SK-N-SH (cell line): ENCODE measurements at regions not wholly inside any gene's neighbourhood (a gene's known extent, or its start where the extent isn't known, plus 50 kb on each side); places are given as distances from the start of the nearest gene placed in this dataset.
"Not testable (repeated sequence)": the region's sequence is repeated elsewhere in the genome, so short reads cannot be mapped to it uniquely, and the experiment has no call there.

Experiments
- ELF1 ChIP-seq: IDR thresholded peaks from 2 replicates; pipeline ENCODE4 v1.4.0; 2012
- EP300 ChIP-seq, 2 experiments: IDR thresholded peaks; 2 replicates each; pipeline versions ENCODE4 v1.4.0 to v1.6.1; 2012; ENCODE audit warnings: borderline replicate concordance in 1 of 2, low read depth in 1 of 2, low read length in 1 of 2
- JUND ChIP-seq: IDR thresholded peaks from 2 replicates; pipeline ENCODE4 v1.4.0; 2012
- POLR2AphosphoS5 ChIP-seq: IDR thresholded peaks from 2 replicates; pipeline ENCODE4 v1.6.1; 2012; ENCODE audit warnings: low read depth, low read length
- RFX5 ChIP-seq: IDR thresholded peaks from 2 replicates; pipeline ENCODE4 v1.6.1; 2012; ENCODE audit warnings: mild to moderate bottlenecking, improper control_type of control experiment, low read length
- SMC3 ChIP-seq: IDR thresholded peaks from 2 replicates; pipeline ENCODE4 v1.6.1; 2012; ENCODE audit warnings: low read depth, low read length, improper control_type of control experiment
- TAF1 ChIP-seq: IDR thresholded peaks from 2 replicates; pipeline ENCODE4 v1.6.1; 2012; ENCODE audit warnings: low read depth, mild to moderate bottlenecking, low read length, moderate library complexity, borderline replicate concordance
- TEAD4 ChIP-seq: IDR thresholded peaks from 2 replicates; pipeline ENCODE4 v1.4.0; 2012; ENCODE audit warnings: mild to moderate bottlenecking, borderline replicate concordance; ENCODE audit not compliant: insufficient read depth
- YY1 ChIP-seq: IDR thresholded peaks from 2 replicates; pipeline ENCODE4 v1.4.0; 2012; ENCODE audit warnings: low read depth, mild to moderate bottlenecking
- TF ChIP-seq, protein P1 (sequence below): fragments of 200-600 bp; sonication (generic); IDR thresholded peaks from 2 replicates; pipeline ENCODE4 v1.6.1; 2017; ENCODE audit warnings: antibody characterized with exemption, mild to moderate bottlenecking, moderate library complexity
- TF ChIP-seq, protein P2 (sequence below): IDR thresholded peaks from 2 replicates; pipeline ENCODE4 v1.4.0; 2012; ENCODE audit warnings: low read depth
- TF ChIP-seq, protein P3 (sequence below): IDR thresholded peaks from 2 replicates; pipeline ENCODE4 v1.4.0; 2012; ENCODE audit warnings: low read depth, borderline replicate concordance
- TF ChIP-seq, protein P4 (sequence below): IDR thresholded peaks from 2 replicates; pipeline ENCODE4 v1.6.1; 2012; ENCODE audit warnings: mild to moderate bottlenecking, low read depth, low read length, moderate library complexity

DNA sequence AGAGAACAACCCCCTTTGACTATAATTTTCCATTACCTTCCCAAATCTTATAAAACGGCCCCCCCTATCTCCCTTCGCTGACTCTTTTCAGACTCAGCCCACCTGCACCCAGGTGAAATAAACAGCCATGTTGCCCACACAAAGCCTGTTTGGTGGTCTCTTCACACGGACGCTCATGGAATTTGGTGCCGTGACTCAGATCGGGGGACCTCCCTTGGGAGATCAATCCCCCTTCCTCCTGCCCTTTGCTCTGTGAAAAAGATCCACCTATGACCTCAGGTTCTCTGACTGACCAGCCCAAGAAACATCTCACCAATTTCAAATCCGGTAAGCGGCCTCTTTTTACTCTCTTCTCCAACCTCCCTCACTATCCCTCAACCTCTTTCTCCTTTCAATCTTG is 146.8 kb upstream of the TRIB2 start:
- TF ChIP-seq, protein P1, sequence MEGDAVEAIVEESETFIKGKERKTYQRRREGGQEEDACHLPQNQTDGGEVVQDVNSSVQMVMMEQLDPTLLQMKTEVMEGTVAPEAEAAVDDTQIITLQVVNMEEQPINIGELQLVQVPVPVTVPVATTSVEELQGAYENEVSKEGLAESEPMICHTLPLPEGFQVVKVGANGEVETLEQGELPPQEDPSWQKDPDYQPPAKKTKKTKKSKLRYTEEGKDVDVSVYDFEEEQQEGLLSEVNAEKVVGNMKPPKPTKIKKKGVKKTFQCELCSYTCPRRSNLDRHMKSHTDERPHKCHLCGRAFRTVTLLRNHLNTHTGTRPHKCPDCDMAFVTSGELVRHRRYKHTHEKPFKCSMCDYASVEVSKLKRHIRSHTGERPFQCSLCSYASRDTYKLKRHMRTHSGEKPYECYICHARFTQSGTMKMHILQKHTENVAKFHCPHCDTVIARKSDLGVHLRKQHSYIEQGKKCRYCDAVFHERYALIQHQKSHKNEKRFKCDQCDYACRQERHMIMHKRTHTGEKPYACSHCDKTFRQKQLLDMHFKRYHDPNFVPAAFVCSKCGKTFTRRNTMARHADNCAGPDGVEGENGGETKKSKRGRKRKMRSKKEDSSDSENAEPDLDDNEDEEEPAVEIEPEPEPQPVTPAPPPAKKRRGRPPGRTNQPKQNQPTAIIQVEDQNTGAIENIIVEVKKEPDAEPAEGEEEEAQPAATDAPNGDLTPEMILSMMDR: not testable (repeated sequence)
- TF ChIP-seq, protein P2, sequence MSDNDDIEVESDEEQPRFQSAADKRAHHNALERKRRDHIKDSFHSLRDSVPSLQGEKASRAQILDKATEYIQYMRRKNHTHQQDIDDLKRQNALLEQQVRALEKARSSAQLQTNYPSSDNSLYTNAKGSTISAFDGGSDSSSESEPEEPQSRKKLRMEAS: not testable (repeated sequence)
- TF ChIP-seq, protein P3, sequence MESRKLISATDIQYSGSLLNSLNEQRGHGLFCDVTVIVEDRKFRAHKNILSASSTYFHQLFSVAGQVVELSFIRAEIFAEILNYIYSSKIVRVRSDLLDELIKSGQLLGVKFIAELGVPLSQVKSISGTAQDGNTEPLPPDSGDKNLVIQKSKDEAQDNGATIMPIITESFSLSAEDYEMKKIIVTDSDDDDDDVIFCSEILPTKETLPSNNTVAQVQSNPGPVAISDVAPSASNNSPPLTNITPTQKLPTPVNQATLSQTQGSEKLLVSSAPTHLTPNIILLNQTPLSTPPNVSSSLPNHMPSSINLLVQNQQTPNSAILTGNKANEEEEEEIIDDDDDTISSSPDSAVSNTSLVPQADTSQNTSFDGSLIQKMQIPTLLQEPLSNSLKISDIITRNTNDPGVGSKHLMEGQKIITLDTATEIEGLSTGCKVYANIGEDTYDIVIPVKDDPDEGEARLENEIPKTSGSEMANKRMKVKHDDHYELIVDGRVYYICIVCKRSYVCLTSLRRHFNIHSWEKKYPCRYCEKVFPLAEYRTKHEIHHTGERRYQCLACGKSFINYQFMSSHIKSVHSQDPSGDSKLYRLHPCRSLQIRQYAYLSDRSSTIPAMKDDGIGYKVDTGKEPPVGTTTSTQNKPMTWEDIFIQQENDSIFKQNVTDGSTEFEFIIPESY: not testable (repeated sequence)
- not testable (repeated sequence) for TF ChIP-seq JUND; TEAD4; YY1; EP300 (IDR thresholded peaks at IDR 0.05; ENCODE audit: borderline replicate concordance in 1 of 2, low read depth in 1 of 2, low read length in 1 of 2); SMC3; ELF1; TAF1; RFX5; POLR2AphosphoS5
- TF ChIP-seq, protein P4, sequence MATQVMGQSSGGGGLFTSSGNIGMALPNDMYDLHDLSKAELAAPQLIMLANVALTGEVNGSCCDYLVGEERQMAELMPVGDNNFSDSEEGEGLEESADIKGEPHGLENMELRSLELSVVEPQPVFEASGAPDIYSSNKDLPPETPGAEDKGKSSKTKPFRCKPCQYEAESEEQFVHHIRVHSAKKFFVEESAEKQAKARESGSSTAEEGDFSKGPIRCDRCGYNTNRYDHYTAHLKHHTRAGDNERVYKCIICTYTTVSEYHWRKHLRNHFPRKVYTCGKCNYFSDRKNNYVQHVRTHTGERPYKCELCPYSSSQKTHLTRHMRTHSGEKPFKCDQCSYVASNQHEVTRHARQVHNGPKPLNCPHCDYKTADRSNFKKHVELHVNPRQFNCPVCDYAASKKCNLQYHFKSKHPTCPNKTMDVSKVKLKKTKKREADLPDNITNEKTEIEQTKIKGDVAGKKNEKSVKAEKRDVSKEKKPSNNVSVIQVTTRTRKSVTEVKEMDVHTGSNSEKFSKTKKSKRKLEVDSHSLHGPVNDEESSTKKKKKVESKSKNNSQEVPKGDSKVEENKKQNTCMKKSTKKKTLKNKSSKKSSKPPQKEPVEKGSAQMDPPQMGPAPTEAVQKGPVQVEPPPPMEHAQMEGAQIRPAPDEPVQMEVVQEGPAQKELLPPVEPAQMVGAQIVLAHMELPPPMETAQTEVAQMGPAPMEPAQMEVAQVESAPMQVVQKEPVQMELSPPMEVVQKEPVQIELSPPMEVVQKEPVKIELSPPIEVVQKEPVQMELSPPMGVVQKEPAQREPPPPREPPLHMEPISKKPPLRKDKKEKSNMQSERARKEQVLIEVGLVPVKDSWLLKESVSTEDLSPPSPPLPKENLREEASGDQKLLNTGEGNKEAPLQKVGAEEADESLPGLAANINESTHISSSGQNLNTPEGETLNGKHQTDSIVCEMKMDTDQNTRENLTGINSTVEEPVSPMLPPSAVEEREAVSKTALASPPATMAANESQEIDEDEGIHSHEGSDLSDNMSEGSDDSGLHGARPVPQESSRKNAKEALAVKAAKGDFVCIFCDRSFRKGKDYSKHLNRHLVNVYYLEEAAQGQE: not testable (repeated sequence)
